ENCODE measurements at regions not wholly inside any gene's neighbourhood (a gene's known extent, or its start where the extent isn't known, plus 50 kb on each side); places are given as distances from the start of the nearest gene placed in this dataset.

- DNase-seq (ENCODE audit: low read depth in 2 of 2) = no peak
Observed at GRCh38 chr14:96727980-96728717, 69.0 kb upstream of the VRK1 start.

- DNase-seq (ENCODE audit: low read depth in 2 of 2) = no peak
Observed at GRCh38 chr14:96729889-96730288, 67.3 kb upstream of the VRK1 start.

GRCh38 chr14:96730386-96730785 lies 66.8 kb upstream of the VRK1 start:
- DNase-seq (ENCODE audit: low read depth in 2 of 2) = no peak

GRCh38 chr14:96734076-96734622 lies 63.0 kb upstream of the VRK1 start:
- no peak for DNase-seq (ENCODE audit: low read depth in 2 of 2)

- DNase-seq (ENCODE audit: low read depth in 2 of 2) = no peak
Observed at GRCh38 chr14:96735526-96735925, 61.7 kb upstream of the VRK1 start.

GRCh38 chr14:96736439-96736838 lies 60.7 kb upstream of the VRK1 start:
- DNase-seq (ENCODE audit: low read depth in 2 of 2) = no peak

- DNase-seq (ENCODE audit: low read depth in 2 of 2) = no peak
Observed at GRCh38 chr14:96737881-96738280, 59.3 kb upstream of the VRK1 start.

GRCh38 chr14:96739200-96739910 lies 57.8 kb upstream of the VRK1 start:
- no peak for DNase-seq (ENCODE audit: low read depth in 2 of 2)

GRCh38 chr14:96741151-96741977 lies 55.8 kb upstream of the VRK1 start:
- DNase-seq (ENCODE audit: low read depth in 2 of 2) = peak; percentile 37 to 49

GRCh38 chr14:96744262-96744661 lies 52.9 kb upstream of the VRK1 start:
- DNase-seq (ENCODE audit: low read depth in 2 of 2) = no peak

GRCh38 chr14:96745500-96746051 lies 51.6 kb upstream of the VRK1 start:
- no peak for DNase-seq (ENCODE audit: low read depth in 2 of 2)

- DNase-seq (ENCODE audit: low read depth in 2 of 2) = no peak
Observed at GRCh38 chr14:96746101-96746500, 51.1 kb upstream of the VRK1 start.

- no peak for DNase-seq (ENCODE audit: low read depth in 2 of 2)
Observed at GRCh38 chr14:96747006-96747405, 50.2 kb upstream of the VRK1 start.

Measured in stimulated activated CD8-positive, alpha-beta memory T cell treated with anti-CD3 and anti-CD28 coated beads, Interleukin-15, amount 100 ng/mL, for 48 hours (primary cell).